ENCODE measurements at regions not wholly inside any gene's neighbourhood (a gene's known extent, or its start where the extent isn't known, plus 50 kb on each side); places are given as distances from the start of the nearest gene placed in this dataset.

DNA sequence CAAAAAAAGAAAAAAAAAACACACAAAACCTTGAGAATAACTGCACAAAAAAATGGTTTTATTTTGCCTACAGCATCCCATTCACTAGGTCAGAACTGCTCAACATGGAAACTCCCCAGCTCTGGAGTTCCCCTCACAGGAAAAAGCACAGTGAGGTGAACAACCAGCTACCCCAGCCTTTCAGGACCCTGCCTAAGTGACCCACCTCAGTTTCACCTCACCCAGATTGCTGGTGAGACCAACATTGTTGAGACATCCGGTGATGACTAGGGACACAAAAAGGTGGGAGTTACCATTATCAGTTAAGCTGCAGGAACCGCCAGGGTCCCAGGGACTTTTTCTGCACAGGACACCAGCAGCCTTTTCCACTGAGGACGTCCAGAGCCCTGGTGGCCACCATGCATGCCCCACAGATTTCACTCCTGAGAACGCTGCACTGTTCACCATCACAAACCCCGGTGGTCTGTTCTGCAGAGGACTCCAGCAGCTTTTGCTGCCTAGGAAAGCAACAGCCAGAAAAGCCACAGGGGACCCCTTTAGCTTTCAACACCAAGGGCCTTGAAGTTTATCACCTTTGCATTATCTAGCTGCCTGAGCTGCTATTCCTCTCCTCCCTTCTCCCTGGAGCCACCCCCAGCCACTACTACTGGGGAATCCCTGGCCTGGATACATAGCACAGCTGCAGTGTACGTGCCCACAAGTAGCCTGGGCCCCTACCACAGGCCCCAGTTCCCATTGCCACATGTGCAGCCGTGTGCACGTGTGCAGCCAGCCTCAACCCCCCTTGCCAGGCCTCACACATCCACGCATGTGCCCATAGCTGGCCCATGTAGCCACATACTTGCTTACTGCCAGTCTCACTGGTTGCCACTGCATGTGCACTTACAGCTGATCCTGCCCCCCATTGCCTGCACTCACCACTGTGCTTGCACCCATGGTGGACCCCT lies 62.5 kb upstream of the FAR2 start:
- Mint-ChIP-seq H3K4me1 (peaks cover 6% of the 10 kb centered on the region), H3K4me3 (no peak overlapping the region), H3K36me3 (no peaks in the 10 kb centered on the region), H3K9me3 (no peaks in the 10 kb centered on the region), H3K27ac (no peak overlapping the region)
- ATAC-seq (no peak), DNase-seq (ENCODE audit: low spot score in 2 of 2) (no peak)

DNA sequence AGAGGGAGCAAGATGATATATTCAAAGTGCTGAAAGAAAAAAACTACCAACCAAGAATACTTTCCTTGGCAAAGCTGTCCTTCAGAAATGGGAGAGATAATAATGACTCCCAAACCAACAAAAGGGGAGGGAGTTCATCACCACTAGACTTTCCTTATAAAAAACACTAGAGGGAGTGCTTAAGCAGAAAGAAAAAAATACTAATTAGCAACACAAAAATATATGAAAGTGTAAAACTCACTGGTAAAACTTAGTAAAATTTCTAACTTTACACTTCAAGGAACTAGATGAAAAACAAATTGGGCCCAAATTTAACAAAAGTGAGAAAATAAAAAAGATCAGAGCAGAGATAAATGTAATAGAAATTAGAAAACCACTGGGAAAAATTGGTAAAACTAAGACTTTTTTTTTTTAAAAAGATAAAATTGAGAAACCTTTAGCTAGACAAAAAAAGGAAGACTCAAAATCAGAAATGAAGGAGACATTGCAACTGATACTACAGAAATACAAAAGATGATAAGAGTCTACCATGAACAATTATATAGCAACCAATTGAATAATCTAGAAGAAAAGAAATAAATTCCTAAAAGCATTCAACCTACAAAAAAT lies 60.4 kb upstream of the FAR2 start:
- DNase-seq (ENCODE audit: low spot score in 2 of 2) (no peak), ATAC-seq (no peak)
- Mint-ChIP-seq H3K9me3 (no peaks in the 10 kb centered on the region), H3K27ac (no peak overlapping the region), H3K4me3 (no peak overlapping the region), H3K36me3 (no peaks in the 10 kb centered on the region), H3K4me1 (no peaks in the 10 kb centered on the region)

Measured in stimulated activated effector memory CD8-positive, alpha-beta T cell treated with anti-CD3 and anti-CD28 coated beads, Interleukin-12 subunit alpha, Interleukin-12 subunit beta, amount 100 ng/mL, for 72 hours (primary cell).